ENCODE measurements at regions not wholly inside any gene's neighbourhood (a gene's known extent, or its start where the extent isn't known, plus 50 kb on each side); places are given as distances from the start of the nearest gene placed in this dataset.

DNA sequence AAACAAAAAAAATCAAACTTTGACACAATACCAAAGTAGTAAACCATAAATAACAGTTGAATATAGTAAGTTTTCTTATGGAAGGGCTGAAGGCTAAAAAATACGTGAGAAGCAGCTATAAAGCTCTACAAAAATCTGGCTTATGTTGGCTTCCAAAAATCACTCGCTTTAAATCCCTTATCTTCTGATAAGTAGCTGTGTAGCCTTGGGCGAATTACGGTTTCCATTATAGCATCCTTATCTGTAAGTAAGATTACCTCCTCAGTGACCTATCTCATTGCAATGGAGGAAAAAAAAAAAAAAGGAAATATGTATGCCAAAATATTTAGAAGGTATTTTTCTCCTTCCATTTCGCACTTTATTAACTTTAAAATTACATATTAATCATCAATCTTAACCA lies 348.6 kb downstream of the PLOD2 start:
- TF ChIP-seq CTCF (IDR thresholded peaks at IDR 0.05): no peak
- no peak for TF ChIP-seq POLR2AphosphoS5 (IDR thresholded peaks at IDR 0.05)
- TF ChIP-seq POLR2A (IDR thresholded peaks at IDR 0.05): no peak
